Stomach (tissue), 8 donors: ENCODE measurements at regions not wholly inside any gene's neighbourhood (a gene's known extent, or its start where the extent isn't known, plus 50 kb on each side); places are given as distances from the start of the nearest gene placed in this dataset.

ENCODE experiments used
- DNase-seq, 2 donors: peaks; one replicate each; pipeline versions ENCODE4 v3.0.0 to v3.0.0-alpha.2; 2013 to 2019
- H3K27ac ChIP-seq, 5 donors: fragments of 200-600 bp in 4 of 5; sonication (generic) in 4 of 5; one replicate each; pipeline ENCODE4 v1.5.1; 2013 to 2019; ENCODE audit warnings: mild to moderate bottlenecking in 1 of 5, moderate library complexity in 1 of 5
- H3K27me3 ChIP-seq, 3 donors: fragments of 200-600 bp; sonication (generic); one replicate each; pipeline ENCODE4 v1.5.1; 2017 to 2019; ENCODE audit warnings: mixed run types in 1 of 3
- H3K36me3 ChIP-seq, 4 donors: fragments of 200-600 bp; sonication (generic); 1 replicate in 3 of 4; 2 replicates in 1 of 4; pipeline ENCODE4 v1.5.1; 2016 to 2019
- H3K4me1 ChIP-seq, 4 donors: fragments of 200-600 bp; sonication (generic); one replicate each; pipeline ENCODE4 v1.5.1; 2016 to 2019
- H3K4me3 ChIP-seq, 4 donors: fragments of 200-600 bp; sonication (generic) in 3 of 4; one replicate each; pipeline ENCODE4 v1.5.1; 2016 to 2019; ENCODE audit warnings: mild to moderate bottlenecking in 1 of 4
- H3K9me3 ChIP-seq, 4 donors: fragments of 200-600 bp; sonication (generic); one replicate each; pipeline ENCODE4 v1.5.1; 2016 to 2019
- EP300 ChIP-seq: sonication (generic); formaldehyde crosslinking; IDR thresholded peaks from one replicate; pipeline ENCODE4 v1.6.1; 2017; ENCODE audit warnings: antibody characterized with exemption
- POLR2A ChIP-seq, 4 donors: fragments of 450-650 bp; IDR thresholded peaks; one replicate each; pipeline ENCODE4 v1.6.1; 2016; ENCODE audit warnings: antibody characterized with exemption in 4 of 4, control low read depth in 2 of 4, mild to moderate bottlenecking in 1 of 4, moderate library complexity in 1 of 4
- POLR2AphosphoS5 ChIP-seq, 3 donors: sonication (generic); formaldehyde crosslinking; IDR thresholded peaks; one replicate each; pipeline ENCODE4 v1.6.1; 2016; ENCODE audit warnings: antibody characterized with exemption in 3 of 3
- WGBS, 5 donors: extraction: QIAGEN DNeasy Blood & Tissue Kit in 3 of 5; methylation state at CpG; one replicate each; pipeline versions ENCODE4 v1.1.5 to v1.1.7; 2013 to 2018; 5-methylcytosine and 5-hydroxymethylcytosine counted together
- intact Hi-C: fragments of 100-400 bp; cut with DNase I; formaldehyde crosslinking; loops from one replicate; pipeline ENCODE4 v1.15.1; 2023; ENCODE audit warnings: low total_unique reads
- TF ChIP-seq, protein P1 (sequence below), 7 experiments: fragments of 450-650 bp in 4 of 7; fragments of 200-600 bp in 3 of 7; sonication (generic) in 3 of 7; IDR thresholded peaks; one replicate each; pipeline ENCODE4 v1.5.1; 2016 to 2019; ENCODE audit warnings: antibody characterized with exemption in 7 of 7, control low read depth in 2 of 7, mild to moderate bottlenecking in 1 of 7
- donor health status: healthy with polysubstance abuse.
- donor health status: Bipolar disorder and iron deficiency.
- donor health status: healthy.

DNA sequence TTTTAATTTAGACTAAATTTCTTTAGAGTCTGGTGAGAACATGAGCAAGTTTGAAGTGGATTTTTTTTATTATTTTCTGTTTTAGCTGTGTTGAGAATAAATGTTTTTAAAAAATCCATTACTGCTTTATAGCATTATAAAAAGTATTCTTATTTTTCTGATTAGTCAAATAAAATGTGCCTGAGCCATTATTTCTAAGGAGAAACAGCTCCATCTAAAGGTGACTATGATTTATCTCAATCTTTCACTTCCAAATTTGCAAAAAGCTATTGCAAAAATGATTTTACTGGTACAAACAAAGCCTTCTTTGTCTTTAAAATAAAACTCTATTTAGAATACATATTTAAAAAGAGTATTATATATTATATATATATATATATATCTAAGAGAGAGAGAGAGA, 959.2 kb downstream of the FAM133A start:
- Histone ChIP-seq H3K4me1 (no peaks in the 10 kb centered on the region), H3K4me3 (no peak overlapping the region), H3K9me3 (peaks cover 0 to 22% (median 15%) of the 10 kb centered on the region in 4 donors), H3K27ac (no peak overlapping the region), H3K27me3 (no peaks in the 10 kb centered on the region), H3K36me3 (no peaks in the 10 kb centered on the region)
- intact Hi-C loops: no loop called here
- TF ChIP-seq, protein P1, sequence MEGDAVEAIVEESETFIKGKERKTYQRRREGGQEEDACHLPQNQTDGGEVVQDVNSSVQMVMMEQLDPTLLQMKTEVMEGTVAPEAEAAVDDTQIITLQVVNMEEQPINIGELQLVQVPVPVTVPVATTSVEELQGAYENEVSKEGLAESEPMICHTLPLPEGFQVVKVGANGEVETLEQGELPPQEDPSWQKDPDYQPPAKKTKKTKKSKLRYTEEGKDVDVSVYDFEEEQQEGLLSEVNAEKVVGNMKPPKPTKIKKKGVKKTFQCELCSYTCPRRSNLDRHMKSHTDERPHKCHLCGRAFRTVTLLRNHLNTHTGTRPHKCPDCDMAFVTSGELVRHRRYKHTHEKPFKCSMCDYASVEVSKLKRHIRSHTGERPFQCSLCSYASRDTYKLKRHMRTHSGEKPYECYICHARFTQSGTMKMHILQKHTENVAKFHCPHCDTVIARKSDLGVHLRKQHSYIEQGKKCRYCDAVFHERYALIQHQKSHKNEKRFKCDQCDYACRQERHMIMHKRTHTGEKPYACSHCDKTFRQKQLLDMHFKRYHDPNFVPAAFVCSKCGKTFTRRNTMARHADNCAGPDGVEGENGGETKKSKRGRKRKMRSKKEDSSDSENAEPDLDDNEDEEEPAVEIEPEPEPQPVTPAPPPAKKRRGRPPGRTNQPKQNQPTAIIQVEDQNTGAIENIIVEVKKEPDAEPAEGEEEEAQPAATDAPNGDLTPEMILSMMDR (IDR thresholded peaks at IDR 0.05): no peak
- TF ChIP-seq POLR2AphosphoS5 (IDR thresholded peaks at IDR 0.05) (no peak), POLR2A (IDR thresholded peaks at IDR 0.05) (no peak), EP300 (no peak)
- no peak for DNase-seq

DNA sequence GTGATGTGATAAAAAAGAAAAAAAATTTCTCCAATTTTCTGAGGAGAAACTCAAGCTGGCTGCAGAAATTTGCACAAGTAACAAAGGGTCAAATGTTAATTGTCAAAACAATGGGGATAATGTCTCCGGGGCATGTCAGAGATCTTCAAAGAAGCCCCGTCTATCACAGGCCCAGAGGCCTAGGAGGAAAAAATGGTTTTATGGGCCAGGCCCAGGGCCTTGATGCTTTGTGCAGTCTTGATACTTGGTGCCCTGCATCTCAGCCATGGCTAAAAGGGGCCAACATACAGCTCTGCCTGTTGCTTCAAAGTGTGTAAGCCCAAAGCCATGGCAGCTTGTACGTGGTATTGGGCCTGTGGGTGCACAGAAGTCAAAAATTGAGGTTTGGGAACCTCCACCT, 961.0 kb downstream of the FAM133A start:
- DNase-seq: no peak
- H3K4me3 ChIP-seq: no peak overlapping the region
- H3K27me3 ChIP-seq: no peaks in the 10 kb centered on the region
- H3K9me3 ChIP-seq: peaks cover 0 to 32% (median 16%) of the 10 kb centered on the region in 4 donors
- WGBS, 5 donors: 85 to 100% (median 92%) methylated on average over 3 of the region's 3 CpGs
- no peaks in the 10 kb centered on the region for H3K4me1 ChIP-seq
- TF ChIP-seq POLR2AphosphoS5 (IDR thresholded peaks at IDR 0.05) (no peak), POLR2A (IDR thresholded peaks at IDR 0.05) (no peak), EP300 (no peak)
- TF ChIP-seq, protein P1 (IDR thresholded peaks at IDR 0.05): no peak
- no peaks in the 10 kb centered on the region for H3K36me3 ChIP-seq
- intact Hi-C loops: no loop called here
- H3K27ac ChIP-seq: no peak overlapping the region

DNA sequence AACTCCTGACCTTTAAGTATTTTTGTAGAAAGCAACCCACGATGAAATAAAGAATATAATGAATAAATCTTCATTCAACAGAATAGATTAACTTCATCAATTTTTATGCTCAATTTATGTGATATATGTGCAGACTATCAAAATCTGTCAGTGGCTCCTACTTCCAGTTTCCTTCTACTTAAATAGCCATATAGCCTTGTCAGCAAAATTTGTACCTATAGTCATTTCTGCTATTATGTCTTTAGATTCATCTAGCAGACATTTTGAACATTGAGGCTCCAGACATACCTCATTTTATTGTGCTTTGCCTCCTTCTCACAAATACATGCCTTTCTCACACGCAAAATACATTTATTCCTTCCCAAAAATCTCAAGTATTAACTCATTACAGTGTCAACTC, 971.7 kb downstream of the FAM133A start:
- 78 to 88% (median 84%) methylated on average over 2 of the region's 2 CpGs for WGBS, 5 donors
- no peak overlapping the region for H3K27ac ChIP-seq
- TF ChIP-seq EP300 (no peak), POLR2A (IDR thresholded peaks at IDR 0.05) (no peak), POLR2AphosphoS5 (IDR thresholded peaks at IDR 0.05) (no peak)
- TF ChIP-seq, protein P1 (IDR thresholded peaks at IDR 0.05): no peak
- H3K36me3 ChIP-seq: no peaks in the 10 kb centered on the region
- peaks cover 0 to 5% (median 0%) of the 10 kb centered on the region in 4 donors for H3K9me3 ChIP-seq
- DNase-seq: no peak
- H3K4me1 ChIP-seq: no peaks in the 10 kb centered on the region
- no peak overlapping the region for H3K4me3 ChIP-seq
- H3K27me3 ChIP-seq: no peaks in the 10 kb centered on the region
- intact Hi-C loops: no loop called here

DNA sequence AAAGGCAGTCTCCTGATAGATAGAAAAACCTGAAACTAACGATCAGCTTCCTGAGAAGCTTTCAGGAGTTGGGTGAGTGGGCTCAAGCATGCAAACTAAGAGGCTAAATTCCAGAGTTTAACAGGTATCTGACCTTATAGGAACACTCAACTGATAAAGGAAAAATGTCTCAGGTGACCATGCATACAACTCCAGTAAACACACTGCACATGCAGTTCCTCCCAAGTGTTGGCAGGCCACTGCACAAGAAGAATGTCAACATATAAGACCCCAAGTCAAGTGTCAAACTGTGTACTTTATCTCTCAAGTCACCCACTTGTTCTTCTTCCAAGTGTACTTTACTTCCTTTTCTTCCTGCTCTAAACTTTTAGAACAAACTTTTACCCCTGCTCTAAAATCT, 981.2 kb downstream of the FAM133A start:
- no peak for DNase-seq
- peaks cover 0 to 8% (median 3%) of the 10 kb centered on the region in 4 donors for H3K9me3 ChIP-seq
- no peaks in the 10 kb centered on the region for H3K36me3 ChIP-seq
- H3K4me1 ChIP-seq: no peaks in the 10 kb centered on the region
- H3K27me3 ChIP-seq: peaks cover 0 to 2% (median 0%) of the 10 kb centered on the region in 3 donors
- H3K27ac ChIP-seq: no peak overlapping the region
- 26 to 40% (median 30%) methylated on average over 1 of the region's 1 CpG for WGBS, 5 donors
- TF ChIP-seq, protein P1 (IDR thresholded peaks at IDR 0.05): no peak
- no peak for TF ChIP-seq POLR2AphosphoS5 (IDR thresholded peaks at IDR 0.05)
- no peak for TF ChIP-seq EP300
- TF ChIP-seq POLR2A (IDR thresholded peaks at IDR 0.05): no peak
- intact Hi-C loops: no loop called here
- H3K4me3 ChIP-seq: no peak overlapping the region
